NCI-H460 (cell line): ENCODE measurements at regions not wholly inside any gene's neighbourhood (a gene's known extent, or its start where the extent isn't known, plus 50 kb on each side); places are given as distances from the start of the nearest gene placed in this dataset.

Source experiments
- DNase-seq: peaks from one replicate; pipeline ENCODE4 v3.0.0-alpha.2; 2016; ENCODE audit warnings: low read depth; ENCODE audit errors: extremely low read depth

- no peak for DNase-seq
Observed at GRCh38 chr9:79346350-79347020, 225.3 kb upstream of the TLE4 start.

GRCh38 chr9:79352322-79352721, 219.4 kb upstream of the TLE4 start:
- DNase-seq, result no peak

GRCh38 chr9:79353856-79354520, 217.8 kb upstream of the TLE4 start:
- DNase-seq, result no peak

- DNase-seq, result no peak
Observed at GRCh38 chr9:79357194-79357593, 214.6 kb upstream of the TLE4 start.

GRCh38 chr9:79357616-79358015, 214.1 kb upstream of the TLE4 start:
- DNase-seq, result no peak

GRCh38 chr9:79360387-79361347, 211.1 kb upstream of the TLE4 start:
- DNase-seq, result peak; percentile 18

- DNase-seq, result peak; percentile 45
Observed at GRCh38 chr9:79362100-79363081, 209.4 kb upstream of the TLE4 start.

GRCh38 chr9:79369676-79370075, 202.1 kb upstream of the TLE4 start:
- DNase-seq, result no peak

- no peak for DNase-seq
Observed at GRCh38 chr9:79371301-79371700, 200.5 kb upstream of the TLE4 start.

GRCh38 chr9:79371948-79372555, 199.7 kb upstream of the TLE4 start:
- no peak for DNase-seq

- no peak for DNase-seq
Observed at GRCh38 chr9:79377339-79377855, 194.4 kb upstream of the TLE4 start.

- no peak for DNase-seq
Observed at GRCh38 chr9:79378107-79378506, 193.7 kb upstream of the TLE4 start.

GRCh38 chr9:79382044-79382443, 189.7 kb upstream of the TLE4 start:
- no peak for DNase-seq

GRCh38 chr9:79382458-79382857, 189.3 kb upstream of the TLE4 start:
- peak; percentile 41 for DNase-seq

- DNase-seq, result no peak
Observed at GRCh38 chr9:79383096-79383495, 188.7 kb upstream of the TLE4 start.

GRCh38 chr9:79384091-79384490, 187.7 kb upstream of the TLE4 start:
- no peak for DNase-seq

GRCh38 chr9:79384501-79384900, 187.3 kb upstream of the TLE4 start:
- DNase-seq, result no peak

- no peak for DNase-seq
Observed at GRCh38 chr9:79387101-79387835, 184.5 kb upstream of the TLE4 start.
